Natural killer cell (primary cell): ENCODE measurements at regions not wholly inside any gene's neighbourhood (a gene's known extent, or its start where the extent isn't known, plus 50 kb on each side); places are given as distances from the start of the nearest gene placed in this dataset.

Experiments used
- ATAC-seq, 3 donors: fragments of 150-1000 bp in 2 of 3; fragments of 200-7000 bp in 1 of 3; cut with Tn5 transposase; 1 replicate in 1 of 3; 2 replicates in 2 of 3; pipeline ENCODE4 v1.10.0; 2021; ENCODE audit warnings: mild to moderate bottlenecking in 2 of 3, moderate library complexity in 2 of 3
- DNase-seq, 2 donors: peaks; one replicate each; pipeline versions ENCODE4 v3.0.0 to v3.0.0-alpha.2; 2013 to 2021; ENCODE audit warnings: mixed read lengths in 1 of 2
- H3K27ac ChIP-seq: one replicate; pipeline ENCODE4 v1.5.1; 2013; ENCODE audit warnings: mild to moderate bottlenecking, low read length
- H3K27me3 ChIP-seq: one replicate; pipeline ENCODE4 v1.6.1; 2013; ENCODE audit warnings: low read length; ENCODE audit not compliant: control insufficient read depth, insufficient read depth
- H3K36me3 ChIP-seq: one replicate; pipeline ENCODE4 v1.6.1; 2013; ENCODE audit warnings: low read length; ENCODE audit not compliant: control insufficient read depth, insufficient read depth
- H3K4me1 ChIP-seq: one replicate; pipeline ENCODE4 v1.6.1; 2013; ENCODE audit warnings: low read length; ENCODE audit not compliant: control insufficient read depth, insufficient read depth
- H3K4me3 ChIP-seq: one replicate; pipeline ENCODE4 v1.5.1; 2013; ENCODE audit warnings: low read length
- H3K9me3 ChIP-seq: one replicate; pipeline ENCODE4 v1.6.1; 2013; ENCODE audit warnings: low read length; ENCODE audit not compliant: control insufficient read depth, insufficient read depth
- H3K27ac Mint-ChIP-seq, 2 donors: one replicate each; pipeline ENCODE4 v1.8.0; 2022; ENCODE audit warnings: mild to moderate bottlenecking in 2 of 2, mixed read lengths in 2 of 2, moderate library complexity in 1 of 2
- H3K27me3 Mint-ChIP-seq, 2 donors: one replicate each; pipeline ENCODE4 v1.8.0; 2022; ENCODE audit warnings: low read depth in 2 of 2, mixed read lengths in 2 of 2
- H3K36me3 Mint-ChIP-seq: one replicate; pipeline ENCODE4 v1.8.0; 2022; ENCODE audit warnings: mixed read lengths
- H3K4me1 Mint-ChIP-seq, 2 donors: one replicate each; pipeline ENCODE4 v1.8.0; 2022; ENCODE audit warnings: mixed read lengths in 2 of 2
- H3K4me3 Mint-ChIP-seq: one replicate; pipeline ENCODE4 v1.8.0; 2022; ENCODE audit warnings: mild to moderate bottlenecking, moderate library complexity, mixed read lengths
- H3K9me3 Mint-ChIP-seq, 2 donors: one replicate each; pipeline ENCODE4 v1.8.0; 2022; ENCODE audit warnings: mixed read lengths in 2 of 2
- WGBS: methylation state at CpG from one replicate; pipeline ENCODE4 v1.1.7; 2013; ENCODE audit warnings: missing lambda C conversion rate; ENCODE audit not compliant: insufficient coverage; 5-methylcytosine and 5-hydroxymethylcytosine counted together
- intact Hi-C: fragments of 100-400 bp; cut with micrococcal nuclease; formaldehyde crosslinking; loops from one replicate; pipeline ENCODE4 v1.14.2; 2022
- TF ChIP-seq, protein P1 (sequence below): fragments of 200-600 bp; IDR thresholded peaks from one replicate; pipeline ENCODE4 v1.8.0; 2022; ENCODE audit warnings: antibody characterized with exemption

GRCh38 chr12:131350943-131351318 is 360.0 kb upstream of the SFSWAP start:
- no peak overlapping the region for H3K27ac Mint-ChIP-seq
- H3K9me3 ChIP-seq, result no peaks in the 10 kb centered on the region
- no peaks in the 10 kb centered on the region for H3K36me3 Mint-ChIP-seq
- no peak overlapping the region for H3K4me3 Mint-ChIP-seq
- H3K27me3 Mint-ChIP-seq, result peaks cover 3 to 10% of the 10 kb centered on the region in 2 donors
- no peaks in the 10 kb centered on the region for H3K4me1 Mint-ChIP-seq
- no peak overlapping the region for H3K4me3 ChIP-seq
- H3K4me1 ChIP-seq, result no peaks in the 10 kb centered on the region
- ATAC-seq, result no peak
- 76% methylated on average over 3 of the region's 3 CpGs for WGBS
- no peak overlapping the region for H3K27ac ChIP-seq
- no peak for DNase-seq
- no peaks in the 10 kb centered on the region for H3K27me3 ChIP-seq
- intact Hi-C loops, result no loop called here
- no peaks in the 10 kb centered on the region for H3K36me3 ChIP-seq
- H3K9me3 Mint-ChIP-seq, result no peaks in the 10 kb centered on the region
- TF ChIP-seq, protein P1, sequence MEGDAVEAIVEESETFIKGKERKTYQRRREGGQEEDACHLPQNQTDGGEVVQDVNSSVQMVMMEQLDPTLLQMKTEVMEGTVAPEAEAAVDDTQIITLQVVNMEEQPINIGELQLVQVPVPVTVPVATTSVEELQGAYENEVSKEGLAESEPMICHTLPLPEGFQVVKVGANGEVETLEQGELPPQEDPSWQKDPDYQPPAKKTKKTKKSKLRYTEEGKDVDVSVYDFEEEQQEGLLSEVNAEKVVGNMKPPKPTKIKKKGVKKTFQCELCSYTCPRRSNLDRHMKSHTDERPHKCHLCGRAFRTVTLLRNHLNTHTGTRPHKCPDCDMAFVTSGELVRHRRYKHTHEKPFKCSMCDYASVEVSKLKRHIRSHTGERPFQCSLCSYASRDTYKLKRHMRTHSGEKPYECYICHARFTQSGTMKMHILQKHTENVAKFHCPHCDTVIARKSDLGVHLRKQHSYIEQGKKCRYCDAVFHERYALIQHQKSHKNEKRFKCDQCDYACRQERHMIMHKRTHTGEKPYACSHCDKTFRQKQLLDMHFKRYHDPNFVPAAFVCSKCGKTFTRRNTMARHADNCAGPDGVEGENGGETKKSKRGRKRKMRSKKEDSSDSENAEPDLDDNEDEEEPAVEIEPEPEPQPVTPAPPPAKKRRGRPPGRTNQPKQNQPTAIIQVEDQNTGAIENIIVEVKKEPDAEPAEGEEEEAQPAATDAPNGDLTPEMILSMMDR, result no peak

DNA sequence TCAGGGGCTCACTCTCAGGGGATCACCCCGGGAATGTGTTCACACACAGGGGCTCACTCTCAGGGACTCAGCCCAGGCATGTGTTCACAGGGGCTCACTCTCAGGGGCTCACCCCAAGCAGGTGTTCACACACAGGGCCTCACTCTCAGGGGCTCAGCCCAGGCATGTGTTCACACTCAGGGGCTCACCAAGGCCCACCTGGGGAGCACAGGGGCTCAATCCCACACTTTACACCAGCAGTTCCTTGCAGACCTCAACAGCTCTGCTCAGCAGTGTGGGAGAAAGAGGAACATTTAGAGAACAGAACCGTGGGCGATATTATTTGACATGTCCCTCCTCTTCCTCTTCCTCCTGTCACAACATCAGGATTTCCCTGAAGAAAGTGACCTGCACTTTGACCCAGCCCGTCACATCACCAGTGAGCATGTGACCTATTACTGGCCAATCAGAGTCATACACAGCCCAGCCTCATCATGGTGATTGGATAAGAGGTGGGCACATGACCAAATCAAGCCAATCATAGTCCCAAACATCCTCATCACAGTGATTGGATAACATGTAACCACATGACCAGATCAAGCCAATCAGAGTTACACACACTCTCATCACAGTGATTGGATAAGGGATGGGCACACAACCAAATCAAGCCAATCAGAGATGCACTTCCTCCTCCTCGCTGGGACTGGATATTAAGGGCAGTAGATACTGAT is 359.4 kb upstream of the SFSWAP start:
- Mint-ChIP-seq H3K36me3 (no peaks in the 10 kb centered on the region), H3K4me3 (no peak overlapping the region), H3K9me3 (no peaks in the 10 kb centered on the region), H3K27ac (no peak overlapping the region), H3K4me1 (no peaks in the 10 kb centered on the region), H3K27me3 (peaks cover 5 to 16% of the 10 kb centered on the region in 2 donors)
- ATAC-seq, result no peak
- 69% methylated on average over 4 of the region's 5 CpGs for WGBS
- H3K27me3 ChIP-seq, result no peaks in the 10 kb centered on the region
- H3K4me3 ChIP-seq, result no peak overlapping the region
- no peak overlapping the region for H3K27ac ChIP-seq
- no peaks in the 10 kb centered on the region for H3K4me1 ChIP-seq
- no peak for DNase-seq
- TF ChIP-seq, protein P1, result no peak
- intact Hi-C loops, result no loop called here
- H3K9me3 ChIP-seq, result no peaks in the 10 kb centered on the region
- no peaks in the 10 kb centered on the region for H3K36me3 ChIP-seq

GRCh38 chr12:131352296-131352900 is 358.5 kb upstream of the SFSWAP start:
- Histone ChIP-seq H3K36me3 (no peaks in the 10 kb centered on the region), H3K4me3 (no peak overlapping the region), H3K27me3 (no peaks in the 10 kb centered on the region), H3K27ac (no peak overlapping the region), H3K9me3 (no peaks in the 10 kb centered on the region), H3K4me1 (no peaks in the 10 kb centered on the region)
- intact Hi-C loops, result no loop called here
- WGBS, result 91% methylated on average over 21 of the region's 21 CpGs
- Mint-ChIP-seq H3K27ac (no peak overlapping the region), H3K36me3 (no peaks in the 10 kb centered on the region), H3K27me3 (peaks cover 5 to 17% of the 10 kb centered on the region in 2 donors), H3K9me3 (no peaks in the 10 kb centered on the region), H3K4me1 (no peaks in the 10 kb centered on the region), H3K4me3 (no peak overlapping the region)
- no peak for DNase-seq
- TF ChIP-seq, protein P1, result no peak
- ATAC-seq, result no peak

DNA sequence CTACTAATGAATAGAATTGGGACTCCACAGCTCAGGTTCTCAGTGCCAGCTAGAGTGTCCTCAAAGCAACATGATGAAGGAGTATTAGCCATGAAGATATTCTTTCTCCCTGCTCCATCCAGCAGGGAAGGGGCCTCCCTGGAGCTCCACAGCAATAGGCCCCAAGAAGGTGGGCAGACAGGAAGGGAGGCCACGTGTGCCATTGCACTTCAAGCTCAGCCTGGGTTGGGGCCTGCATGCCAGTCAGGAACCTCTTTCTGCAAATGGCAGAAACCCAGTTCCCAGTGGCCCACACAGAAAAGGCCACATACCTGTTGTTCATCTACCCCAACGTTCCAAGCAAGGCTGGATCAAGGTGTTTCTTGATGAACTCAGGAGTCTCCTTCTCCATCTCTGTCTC is 357.5 kb upstream of the SFSWAP start:
- H3K27ac ChIP-seq, result no peak overlapping the region
- 70% methylated on average over 2 of the region's 2 CpGs for WGBS
- TF ChIP-seq, protein P1, result no peak
- intact Hi-C loops, result no loop called here
- Mint-ChIP-seq H3K27ac (no peak overlapping the region), H3K4me1 (no peaks in the 10 kb centered on the region), H3K36me3 (no peaks in the 10 kb centered on the region), H3K9me3 (no peaks in the 10 kb centered on the region), H3K27me3 (peaks cover 10 to 21% of the 10 kb centered on the region in 2 donors), H3K4me3 (no peak overlapping the region)
- no peaks in the 10 kb centered on the region for H3K27me3 ChIP-seq
- H3K36me3 ChIP-seq, result no peaks in the 10 kb centered on the region
- no peaks in the 10 kb centered on the region for H3K9me3 ChIP-seq
- no peaks in the 10 kb centered on the region for H3K4me1 ChIP-seq
- DNase-seq (no peak), ATAC-seq (no peak)
- H3K4me3 ChIP-seq, result no peak overlapping the region
